ENCODE measurements at regions not wholly inside any gene's neighbourhood (a gene's known extent, or its start where the extent isn't known, plus 50 kb on each side); places are given as distances from the start of the nearest gene placed in this dataset.
"Not testable (repeated sequence)": the region's sequence is repeated elsewhere in the genome, so short reads cannot be mapped to it uniquely, and the experiment has no call there.

DNA sequence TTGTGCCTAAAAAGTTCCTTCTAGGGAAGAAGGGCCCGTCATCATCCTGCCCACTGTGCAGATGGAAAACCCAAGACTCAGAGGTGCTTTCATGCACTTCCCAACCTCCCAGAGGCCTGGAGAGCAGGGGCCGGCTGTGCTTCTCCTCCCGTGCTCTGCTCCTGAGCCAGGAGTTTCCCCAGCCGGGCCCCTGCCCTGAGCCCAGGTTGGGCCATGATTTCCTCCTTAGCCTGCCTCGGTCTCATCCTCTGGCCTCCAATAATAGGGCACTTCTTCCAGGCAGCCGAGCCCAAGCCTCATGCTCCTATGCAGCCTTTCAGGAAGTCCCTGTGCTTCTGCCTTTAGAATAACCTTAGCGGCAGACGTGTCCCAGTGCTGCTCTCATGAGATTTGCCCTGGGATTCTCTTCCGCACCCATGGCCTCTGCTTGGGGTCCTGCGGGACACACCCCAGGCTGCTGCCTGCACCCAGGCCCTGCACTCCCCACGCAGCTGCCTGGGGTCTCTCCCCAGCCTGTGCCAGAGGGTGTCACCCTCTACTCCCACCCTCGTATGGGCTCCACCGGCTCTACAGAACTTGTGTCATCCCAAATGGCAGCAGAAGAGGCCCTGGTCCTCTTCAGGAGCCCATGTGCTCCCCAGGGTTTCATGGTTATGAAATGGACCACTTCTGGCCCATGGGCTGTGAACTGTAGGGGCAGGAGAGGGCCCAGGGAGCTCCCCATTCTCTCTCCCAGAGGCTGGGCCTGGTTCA, 359.3 kb downstream of the ADGRD1 start:
- DNase-seq = no peak
- ATAC-seq = no peak

DNA sequence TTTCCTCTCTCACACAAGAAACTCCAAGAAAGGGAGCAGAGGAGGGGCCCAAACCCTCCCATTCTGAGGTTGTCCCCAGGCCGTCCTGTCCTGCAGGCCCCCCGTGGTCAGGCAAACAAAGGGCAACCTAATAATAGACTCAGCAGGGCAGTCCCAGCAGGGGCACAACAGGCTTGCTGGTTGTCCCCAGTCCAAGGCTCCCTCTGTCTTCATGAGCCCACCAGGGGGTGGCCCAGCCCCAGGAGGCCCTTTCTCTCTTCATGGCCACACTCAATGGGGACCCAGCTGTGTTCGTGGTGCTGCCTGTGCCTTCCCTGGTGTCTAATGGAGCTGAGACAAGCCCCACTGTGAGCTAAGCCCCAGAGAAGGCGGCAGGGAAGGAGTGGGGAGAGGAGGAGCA, 359.9 kb downstream of the ADGRD1 start:
- ATAC-seq (no peak), DNase-seq (no peak)

DNA sequence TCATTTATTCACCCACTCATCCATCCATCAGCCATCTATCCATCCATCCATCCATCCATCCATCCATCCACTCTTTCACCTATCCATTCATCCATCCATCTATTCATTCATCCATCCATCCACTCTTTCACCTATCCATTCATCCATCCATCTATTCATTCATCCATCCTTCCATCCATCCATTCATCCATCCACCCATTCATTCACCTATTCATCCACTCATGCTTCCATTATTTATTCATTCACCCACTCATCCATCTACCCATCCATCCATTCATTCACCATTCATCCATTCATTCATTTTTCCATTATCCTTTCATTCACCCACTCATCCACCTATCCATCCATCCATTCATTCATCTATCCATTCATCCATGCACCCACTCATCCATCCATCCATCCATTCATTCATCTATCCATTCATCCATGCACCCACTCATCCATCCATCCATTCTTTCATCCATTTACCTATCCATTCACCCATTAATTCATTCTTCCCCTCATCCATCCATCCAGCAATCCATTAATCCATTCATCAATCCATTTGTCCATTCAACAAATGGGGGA, 360.9 kb downstream of the ADGRD1 start:
- DNase-seq (no peak), ATAC-seq (no peak)

GRCh38 chr12:131315601-131316000, 361.9 kb downstream of the ADGRD1 start:
- no peak for DNase-seq
- ATAC-seq = no peak

DNA sequence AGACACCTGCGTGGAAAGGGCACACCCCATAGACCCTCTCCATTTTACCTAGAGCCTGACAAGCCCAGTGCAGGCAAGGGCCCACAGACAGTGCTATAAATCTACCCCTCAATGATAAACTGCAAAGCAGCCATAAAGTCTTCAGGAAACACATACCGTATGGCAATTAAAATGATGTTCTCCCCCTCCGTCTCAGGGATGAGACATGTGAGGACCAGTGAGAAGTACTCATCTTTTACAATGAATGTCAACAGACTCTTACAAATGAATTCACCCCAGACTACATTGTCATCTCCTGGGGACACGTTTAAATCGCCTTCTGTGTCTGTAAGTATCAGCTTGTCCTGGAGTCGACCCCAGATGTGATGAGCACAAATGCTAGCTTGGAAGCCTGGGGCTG, 362.7 kb downstream of the ADGRD1 start:
- ATAC-seq = no peak
- DNase-seq = no peak

- DNase-seq (no peak), ATAC-seq (no peak)
These were observed 364.5 kb downstream of the ADGRD1 start for GRCh38 chr12:131318045-131318685.

DNA sequence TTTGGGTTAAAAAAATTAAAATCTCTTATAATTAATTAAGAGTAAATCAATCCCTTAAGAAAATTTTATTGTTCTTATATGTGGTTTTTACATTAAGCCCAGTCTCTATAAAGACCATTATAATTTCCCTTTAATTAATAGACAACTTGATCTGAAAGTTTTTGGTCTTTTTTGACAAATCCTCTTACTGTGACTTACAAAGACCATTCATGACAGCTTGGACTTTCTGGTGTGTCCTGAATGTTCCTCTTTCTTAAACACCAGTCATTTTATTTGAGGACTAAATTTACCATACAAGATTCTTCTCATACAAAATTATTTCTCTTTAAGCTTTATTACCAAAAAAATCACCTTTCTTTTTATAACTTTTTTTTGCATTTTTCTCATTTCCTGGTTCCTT, 368.3 kb downstream of the ADGRD1 start:
- DNase-seq (no peak), ATAC-seq (no peak)

GRCh38 chr12:131322460-131322859, 368.8 kb downstream of the ADGRD1 start:
- not testable (repeated sequence) for ATAC-seq, DNase-seq

DNA sequence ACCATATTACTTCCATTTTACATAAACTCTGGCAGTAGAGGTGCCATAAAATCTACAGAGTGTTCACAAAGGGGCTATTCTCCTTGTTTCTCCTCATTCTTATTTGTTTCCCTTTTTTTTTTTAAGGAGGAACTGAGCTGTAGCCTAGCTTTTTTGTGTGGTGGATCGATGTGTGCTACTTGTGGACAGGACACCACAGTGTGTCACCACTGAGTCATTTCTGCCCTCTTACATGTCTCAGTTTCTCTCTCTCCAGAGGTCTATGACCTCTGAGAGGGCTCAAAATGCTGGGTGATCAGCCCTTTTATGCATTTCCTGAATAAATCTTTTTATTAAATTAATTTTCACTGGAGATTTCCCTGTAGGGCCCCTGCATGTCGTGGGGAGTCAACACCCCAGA, 370.2 kb downstream of the ADGRD1 start:
- no peak for ATAC-seq

GRCh38 chr12:131327521-131328488, 374.1 kb downstream of the ADGRD1 start:
- DNase-seq (no peak), ATAC-seq (no peak)

More for the DNA sequence above, 370.2 kb downstream of the ADGRD1 start:
- DNase-seq = no peak

- DNase-seq, ATAC-seq: not testable (repeated sequence)
These were observed 375.4 kb downstream of the ADGRD1 start for GRCh38 chr12:131328861-131329845.

- DNase-seq = no peak
- no peak for ATAC-seq
These were observed 376.6 kb downstream of the ADGRD1 start for GRCh38 chr12:131330106-131330815.

DNA sequence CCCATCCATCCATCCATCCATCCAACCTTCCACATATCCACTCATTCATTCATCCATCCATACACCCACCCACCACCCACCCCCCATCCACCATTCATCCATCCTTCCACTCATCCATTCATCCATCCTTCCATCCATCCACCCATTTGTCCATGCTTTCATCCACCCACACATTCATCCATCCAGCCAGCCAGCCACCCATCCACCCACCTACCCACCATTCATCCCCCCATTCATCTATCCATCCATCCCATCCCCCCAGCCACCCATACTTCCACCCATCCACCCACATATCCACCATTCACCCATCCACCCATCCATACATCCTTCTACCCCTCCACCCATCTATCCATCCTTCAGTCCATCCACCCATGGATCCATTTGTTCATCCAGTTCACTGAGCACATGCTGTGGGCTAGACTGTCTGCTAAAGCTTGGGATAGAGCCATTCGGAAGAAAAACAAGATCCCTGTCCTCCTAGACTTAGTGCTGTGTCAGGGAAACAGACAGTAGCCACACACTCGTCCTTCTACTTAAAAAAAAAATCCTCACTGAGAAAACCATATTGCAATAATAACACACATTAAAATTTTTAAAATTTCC, 377.5 kb downstream of the ADGRD1 start:
- DNase-seq = no peak
- no peak for ATAC-seq

- ATAC-seq = no peak
- DNase-seq = no peak
These were observed 378.5 kb downstream of the ADGRD1 start for GRCh38 chr12:131332224-131332623.

GRCh38 chr12:131333136-131333535, 377.8 kb upstream of the SFSWAP start:
- no peak for DNase-seq
- no peak for ATAC-seq

- DNase-seq (no peak), ATAC-seq (no peak)
These were observed 377.1 kb upstream of the SFSWAP start for GRCh38 chr12:131333621-131334440.

- DNase-seq = no peak
- no peak for ATAC-seq
These were observed 376.1 kb upstream of the SFSWAP start for GRCh38 chr12:131334835-131335234.

- ATAC-seq = no peak
- no peak for DNase-seq
These were observed 375.4 kb upstream of the SFSWAP start for GRCh38 chr12:131335456-131335855.

- ATAC-seq, DNase-seq: not testable (repeated sequence)
These were observed 373.0 kb upstream of the SFSWAP start for GRCh38 chr12:131337861-131338260.

Measured in stimulated activated naive CD8-positive, alpha-beta T cell treated with anti-CD3 and anti-CD28 coated beads, Interleukin-15, Interleukin-2, amounts not matched to agents 100 U/mL and 50 U/mL, for 24 hours (primary cell).